GM12872 (cell line): ENCODE measurements at regions not wholly inside any gene's neighbourhood (a gene's known extent, or its start where the extent isn't known, plus 50 kb on each side); places are given as distances from the start of the nearest gene placed in this dataset.

ENCODE experiments used
- TF ChIP-seq, protein P1 (sequence below): IDR thresholded peaks from 3 replicates; pipeline ENCODE4 v1.5.1; 2011; ENCODE audit warnings: low read depth, mild to moderate bottlenecking, low read length, moderate library complexity; ENCODE audit not compliant: insufficient read depth

GRCh38 chr3:164752812-164753211 lies 325.5 kb downstream of the SI start:
- TF ChIP-seq, protein P1, sequence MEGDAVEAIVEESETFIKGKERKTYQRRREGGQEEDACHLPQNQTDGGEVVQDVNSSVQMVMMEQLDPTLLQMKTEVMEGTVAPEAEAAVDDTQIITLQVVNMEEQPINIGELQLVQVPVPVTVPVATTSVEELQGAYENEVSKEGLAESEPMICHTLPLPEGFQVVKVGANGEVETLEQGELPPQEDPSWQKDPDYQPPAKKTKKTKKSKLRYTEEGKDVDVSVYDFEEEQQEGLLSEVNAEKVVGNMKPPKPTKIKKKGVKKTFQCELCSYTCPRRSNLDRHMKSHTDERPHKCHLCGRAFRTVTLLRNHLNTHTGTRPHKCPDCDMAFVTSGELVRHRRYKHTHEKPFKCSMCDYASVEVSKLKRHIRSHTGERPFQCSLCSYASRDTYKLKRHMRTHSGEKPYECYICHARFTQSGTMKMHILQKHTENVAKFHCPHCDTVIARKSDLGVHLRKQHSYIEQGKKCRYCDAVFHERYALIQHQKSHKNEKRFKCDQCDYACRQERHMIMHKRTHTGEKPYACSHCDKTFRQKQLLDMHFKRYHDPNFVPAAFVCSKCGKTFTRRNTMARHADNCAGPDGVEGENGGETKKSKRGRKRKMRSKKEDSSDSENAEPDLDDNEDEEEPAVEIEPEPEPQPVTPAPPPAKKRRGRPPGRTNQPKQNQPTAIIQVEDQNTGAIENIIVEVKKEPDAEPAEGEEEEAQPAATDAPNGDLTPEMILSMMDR: no peak

- TF ChIP-seq, protein P1: no peak
These were observed 329.7 kb downstream of the SI start for GRCh38 chr3:164748626-164749025.

- TF ChIP-seq, protein P1: no peak
These were observed 336.4 kb downstream of the SI start for GRCh38 chr3:164741869-164742268.

DNA sequence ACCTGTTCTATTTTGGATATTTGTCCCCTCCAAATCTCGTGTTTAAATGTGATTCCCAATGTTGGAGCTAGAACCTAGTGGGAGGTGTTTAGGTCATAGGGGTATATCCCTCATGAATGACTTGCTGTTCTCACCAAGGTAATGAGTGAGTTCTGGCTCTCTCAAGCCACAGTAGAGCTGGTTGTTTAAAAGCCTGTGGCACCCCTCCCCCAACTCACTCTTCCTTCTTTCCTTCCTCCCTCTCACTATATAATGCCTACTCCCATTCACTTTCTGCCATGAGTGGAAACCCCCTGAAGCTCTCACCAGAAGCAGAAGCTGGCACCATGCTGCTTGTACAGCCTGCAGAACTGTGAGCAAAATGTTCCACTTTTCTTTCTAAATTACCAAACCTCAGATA lies 341.1 kb downstream of the SI start:
- TF ChIP-seq, protein P1: no peak

DNA sequence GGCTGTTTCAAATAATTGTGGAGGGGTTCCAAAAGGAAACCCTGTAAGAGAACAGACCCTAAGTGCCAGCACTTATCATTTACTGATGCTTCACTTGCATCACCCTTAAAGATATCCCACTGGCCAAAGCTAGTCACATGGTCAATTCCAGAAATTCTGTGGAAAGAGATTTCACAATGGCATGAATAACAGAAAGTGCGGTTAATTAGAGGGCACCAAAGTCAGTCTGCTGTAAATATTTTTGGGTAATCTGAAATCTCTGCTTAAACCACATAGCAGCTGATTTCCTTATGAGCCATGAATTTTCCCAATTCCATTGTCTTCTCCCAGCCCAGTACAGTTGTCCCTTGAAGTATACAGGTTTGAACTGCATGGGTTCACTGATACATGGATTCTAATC lies 346.1 kb downstream of the SI start:
- TF ChIP-seq, protein P1: no peak

DNA sequence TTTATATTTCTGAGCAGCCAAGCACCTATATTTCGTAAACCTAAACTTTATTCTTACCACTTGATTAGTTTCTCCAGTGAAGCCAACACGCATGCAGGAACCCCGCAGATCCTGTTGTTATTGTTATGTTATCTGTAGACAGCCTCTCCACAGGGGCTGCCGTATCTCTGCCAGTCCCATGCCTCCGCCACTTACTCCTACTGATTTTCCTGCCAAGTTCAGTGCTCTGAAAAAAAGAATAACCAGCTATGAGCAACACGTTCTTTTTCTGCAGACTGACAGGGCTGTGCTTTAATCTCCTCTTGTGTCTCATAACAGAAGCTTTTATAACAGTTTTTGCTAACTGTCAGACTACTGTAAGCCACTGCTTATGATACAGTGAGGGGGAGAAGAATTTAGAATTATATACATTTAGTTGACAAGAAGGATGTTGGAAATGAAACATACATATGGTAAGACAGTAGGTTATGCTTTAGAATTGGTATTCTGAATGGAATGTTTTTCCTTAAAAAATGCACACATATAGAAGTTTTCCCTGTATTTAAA lies 347.4 kb downstream of the SI start:
- TF ChIP-seq, protein P1: no peak

DNA sequence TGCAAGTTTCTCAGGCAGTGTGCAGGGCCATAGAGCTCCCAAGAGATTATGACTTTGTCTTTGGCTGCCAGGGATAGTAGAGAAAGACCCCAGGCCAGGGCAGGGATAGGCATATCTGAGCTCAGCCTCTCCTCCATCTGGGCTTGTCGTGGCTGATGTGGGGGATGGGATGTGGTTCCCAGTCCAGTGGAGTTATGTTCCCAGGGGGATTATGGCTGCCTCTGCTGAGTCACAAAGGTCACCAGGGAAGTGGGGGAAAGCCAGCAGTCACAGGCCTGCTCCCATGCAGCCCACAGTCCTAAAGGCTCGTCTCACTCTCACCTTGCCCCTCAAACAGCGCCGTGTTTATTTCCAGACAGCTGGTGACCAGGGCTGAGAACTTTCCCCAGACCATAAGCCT lies 354.9 kb downstream of the SI start:
- TF ChIP-seq, protein P1: no peak
